OCI-LY3 (cell line): ENCODE measurements at regions not wholly inside any gene's neighbourhood (a gene's known extent, or its start where the extent isn't known, plus 50 kb on each side); places are given as distances from the start of the nearest gene placed in this dataset.

ENCODE experiments used
- EZH2phosphoT487 ChIP-seq: fragments of 200-600 bp; shearing (Covaris generic); IDR thresholded peaks from 2 replicates; pipeline ENCODE4 v1.6.1; 2018; ENCODE audit warnings: antibody characterized with exemption, mixed run types, low read depth
- TF ChIP-seq, protein P1 (sequence below): fragments of 200-600, 300-600 bp; sonication (generic); IDR thresholded peaks from 2 replicates; pipeline ENCODE4 v1.5.1; 2014; ENCODE audit warnings: antibody characterized with exemption, low read length, low read depth

- TF ChIP-seq, protein P1, sequence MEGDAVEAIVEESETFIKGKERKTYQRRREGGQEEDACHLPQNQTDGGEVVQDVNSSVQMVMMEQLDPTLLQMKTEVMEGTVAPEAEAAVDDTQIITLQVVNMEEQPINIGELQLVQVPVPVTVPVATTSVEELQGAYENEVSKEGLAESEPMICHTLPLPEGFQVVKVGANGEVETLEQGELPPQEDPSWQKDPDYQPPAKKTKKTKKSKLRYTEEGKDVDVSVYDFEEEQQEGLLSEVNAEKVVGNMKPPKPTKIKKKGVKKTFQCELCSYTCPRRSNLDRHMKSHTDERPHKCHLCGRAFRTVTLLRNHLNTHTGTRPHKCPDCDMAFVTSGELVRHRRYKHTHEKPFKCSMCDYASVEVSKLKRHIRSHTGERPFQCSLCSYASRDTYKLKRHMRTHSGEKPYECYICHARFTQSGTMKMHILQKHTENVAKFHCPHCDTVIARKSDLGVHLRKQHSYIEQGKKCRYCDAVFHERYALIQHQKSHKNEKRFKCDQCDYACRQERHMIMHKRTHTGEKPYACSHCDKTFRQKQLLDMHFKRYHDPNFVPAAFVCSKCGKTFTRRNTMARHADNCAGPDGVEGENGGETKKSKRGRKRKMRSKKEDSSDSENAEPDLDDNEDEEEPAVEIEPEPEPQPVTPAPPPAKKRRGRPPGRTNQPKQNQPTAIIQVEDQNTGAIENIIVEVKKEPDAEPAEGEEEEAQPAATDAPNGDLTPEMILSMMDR: no peak
- no peak for TF ChIP-seq EZH2phosphoT487
Measured at GRCh38 chr1:5758000-5758858, 234.0 kb downstream of the NPHP4 start.
